ENCODE measurements at regions not wholly inside any gene's neighbourhood (a gene's known extent, or its start where the extent isn't known, plus 50 kb on each side); places are given as distances from the start of the nearest gene placed in this dataset.

DNA sequence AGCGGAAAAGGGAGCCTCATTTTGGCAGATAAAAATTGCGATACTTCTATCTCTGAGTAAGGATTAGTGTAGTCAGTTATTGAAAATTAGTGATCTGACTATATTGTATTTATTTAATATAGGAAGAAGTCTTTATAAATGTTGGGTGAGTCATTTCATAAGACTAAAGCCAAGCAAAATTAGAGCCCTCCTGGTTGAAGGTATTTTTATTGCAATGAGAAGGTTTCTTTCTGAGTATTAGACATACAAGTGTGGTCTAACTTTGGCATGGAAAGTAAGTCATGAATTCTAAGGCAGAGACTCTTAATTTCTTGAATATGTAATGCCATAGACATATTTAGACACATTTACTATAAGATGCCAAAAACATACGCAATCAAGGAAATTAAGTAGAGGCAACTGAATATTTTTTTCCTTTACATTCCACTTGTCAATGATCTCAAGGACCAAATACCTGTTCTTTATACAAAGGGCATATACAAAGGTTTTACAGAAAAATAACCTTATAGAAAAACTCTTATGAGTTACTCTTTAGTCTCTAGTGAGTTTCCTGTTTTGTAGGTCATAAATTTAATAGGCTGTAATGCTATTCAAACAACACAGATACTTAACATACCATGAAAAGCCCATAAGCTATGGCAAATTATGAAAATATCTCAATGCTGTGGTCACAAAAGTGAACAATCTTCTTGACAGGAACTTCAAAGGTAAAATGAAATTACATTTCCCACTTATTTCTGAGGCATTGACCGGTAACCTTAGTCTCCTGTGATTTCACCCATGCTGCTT is 156.6 kb upstream of the BTG1 start:
- TF ChIP-seq, protein P1, sequence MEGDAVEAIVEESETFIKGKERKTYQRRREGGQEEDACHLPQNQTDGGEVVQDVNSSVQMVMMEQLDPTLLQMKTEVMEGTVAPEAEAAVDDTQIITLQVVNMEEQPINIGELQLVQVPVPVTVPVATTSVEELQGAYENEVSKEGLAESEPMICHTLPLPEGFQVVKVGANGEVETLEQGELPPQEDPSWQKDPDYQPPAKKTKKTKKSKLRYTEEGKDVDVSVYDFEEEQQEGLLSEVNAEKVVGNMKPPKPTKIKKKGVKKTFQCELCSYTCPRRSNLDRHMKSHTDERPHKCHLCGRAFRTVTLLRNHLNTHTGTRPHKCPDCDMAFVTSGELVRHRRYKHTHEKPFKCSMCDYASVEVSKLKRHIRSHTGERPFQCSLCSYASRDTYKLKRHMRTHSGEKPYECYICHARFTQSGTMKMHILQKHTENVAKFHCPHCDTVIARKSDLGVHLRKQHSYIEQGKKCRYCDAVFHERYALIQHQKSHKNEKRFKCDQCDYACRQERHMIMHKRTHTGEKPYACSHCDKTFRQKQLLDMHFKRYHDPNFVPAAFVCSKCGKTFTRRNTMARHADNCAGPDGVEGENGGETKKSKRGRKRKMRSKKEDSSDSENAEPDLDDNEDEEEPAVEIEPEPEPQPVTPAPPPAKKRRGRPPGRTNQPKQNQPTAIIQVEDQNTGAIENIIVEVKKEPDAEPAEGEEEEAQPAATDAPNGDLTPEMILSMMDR (IDR thresholded peaks at IDR 0.05) = no peak
- TF ChIP-seq HOXA7 (CRISPR knock-in tag; IDR thresholded peaks at IDR 0.05) = no peak
- no peak for TF ChIP-seq FOXS1 (CRISPR knock-in tag; IDR thresholded peaks at IDR 0.05)
- TF ChIP-seq HDAC2 (IDR thresholded peaks at IDR 0.05) = no peak
- no peak for TF ChIP-seq RNF2 (IDR thresholded peaks at IDR 0.05; ENCODE audit: borderline replicate concordance, low read depth)
- TF ChIP-seq EHMT2 (IDR thresholded peaks at IDR 0.05; ENCODE audit: low read depth) = no peak
- no peak for TF ChIP-seq CHD2 (IDR thresholded peaks at IDR 0.05; ENCODE audit: low read length, partially characterized antibody)
- no peak for TF ChIP-seq JUNB (IDR thresholded peaks at IDR 0.05)

All from A549 (cell line).